Adrenal gland (tissue), 9 donors: ENCODE measurements at regions not wholly inside any gene's neighbourhood (a gene's known extent, or its start where the extent isn't known, plus 50 kb on each side); places are given as distances from the start of the nearest gene placed in this dataset.

Experiments used
- DNase-seq, 7 donors: peaks; one replicate each; pipeline ENCODE4 v3.0.0-alpha.2; 2019 to 2020
- H3K27ac ChIP-seq, 5 donors: fragments of 200-600 bp; sonication (generic) in 4 of 5; 1 replicate in 3 of 5; 2 replicates in 2 of 5; pipeline versions ENCODE4 v1.5.1 to v1.8.0; 2016 to 2020; ENCODE audit warnings: mild to moderate bottlenecking in 1 of 5
- H3K27me3 ChIP-seq: fragments of 200-600 bp; 2 replicates; pipeline ENCODE4 v1.8.0; 2021
- H3K36me3 ChIP-seq, 2 donors: fragments of 200-600 bp; replicated peaks in 1 of 2; 1 replicate in 1 of 2; 2 replicates in 1 of 2; pipeline versions ENCODE4 v1.5.1 to v1.8.0; 2018 to 2022
- H3K4me1 ChIP-seq, 2 donors: fragments of 200-600 bp; replicated peaks in 1 of 2; 1 replicate in 1 of 2; 2 replicates in 1 of 2; pipeline versions ENCODE4 v1.5.1 to v1.8.0; 2018 to 2021
- H3K4me3 ChIP-seq, 4 donors: fragments of 200-600 bp; sonication (generic) in 3 of 4; one replicate each; pipeline ENCODE4 v1.5.1; 2016 to 2018
- H3K9me3 ChIP-seq, 3 donors: fragments of 200-600 bp; sonication (generic) in 1 of 3; replicated peaks in 1 of 3; 1 replicate in 2 of 3; 2 replicates in 1 of 3; pipeline versions ENCODE4 v1.5.1 to v1.8.0; 2016 to 2021
- POLR2A ChIP-seq, 2 donors: fragments of 450-650 bp; IDR thresholded peaks; one replicate each; pipeline ENCODE4 v1.6.1; 2017; ENCODE audit warnings: antibody characterized with exemption in 2 of 2, mild to moderate bottlenecking in 2 of 2, moderate library complexity in 1 of 2
- WGBS, 4 donors: extraction: QIAGEN DNeasy Blood & Tissue Kit in 2 of 4; methylation state at CpG; one replicate each; pipeline versions ENCODE4 v1.1.5 to v1.1.7; 2013 to 2017; 5-methylcytosine and 5-hydroxymethylcytosine counted together
- intact Hi-C, 2 donors: fragments of 100-400 bp; cut with DNase I; formaldehyde crosslinking; loops; one replicate each; pipeline versions ENCODE4 v1.14.1 to v1.15.0; 2022 to 2023
- TF ChIP-seq, protein P1 (sequence below), 6 experiments: fragments of 450-650 bp in 4 of 6; fragments of 200-600 bp in 2 of 6; sonication (generic) in 1 of 6; IDR thresholded peaks; 1 replicate in 5 of 6; 2 replicates in 1 of 6; pipeline versions ENCODE4 v1.5.1 to v1.8.0; 2016 to 2021; ENCODE audit warnings: antibody characterized with exemption in 6 of 6, mild to moderate bottlenecking in 2 of 6, moderate library complexity in 1 of 6
- donor health status: healthy with polysubstance abuse.
- donor health status: Bipolar disorder and iron deficiency.
- donor health status: DM: yes; HTN: yes; CAD: no.
- donor health status: DM: no; HTN: no; CAD: no.
- donor health status: DM: no; HTN: no; CAD: no.

DNA sequence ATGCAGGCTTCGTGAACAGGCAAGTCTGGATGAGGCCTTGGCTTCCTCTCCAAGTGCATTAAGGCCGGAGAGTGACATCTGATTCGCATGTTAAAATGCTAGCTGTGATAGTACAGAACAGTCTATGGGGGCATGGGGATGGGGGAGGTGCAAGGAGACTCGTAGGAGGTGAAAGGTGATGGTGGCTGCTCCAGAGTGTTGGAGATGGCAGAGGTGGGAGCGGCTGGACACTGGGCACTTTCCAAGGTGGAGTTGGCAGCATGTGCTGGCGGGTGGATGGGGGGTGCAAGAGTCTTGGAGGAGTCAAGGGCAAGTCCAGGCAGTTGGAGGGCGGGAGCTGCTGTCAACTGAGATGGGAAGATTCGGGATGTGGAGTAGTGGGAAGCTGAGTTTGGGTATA lies 350.9 kb upstream of the TNRC6C start:
- intact Hi-C loops = no loop called here
- 81 to 88% (median 82%) methylated on average over 8 of the region's 8 CpGs for WGBS, 4 donors
- DNase-seq = peak in 1 of 7 donors; percentile 30
- Histone ChIP-seq H3K27ac (no peak overlapping the region), H3K36me3 (no peaks in the 10 kb centered on the region), H3K4me3 (no peak overlapping the region), H3K27me3 (no peaks in the 10 kb centered on the region), H3K4me1 (peaks cover 0 to 10% of the 10 kb centered on the region in 2 donors), H3K9me3 (no peaks in the 10 kb centered on the region)
- TF ChIP-seq POLR2A (IDR thresholded peaks at IDR 0.05) = no peak
- TF ChIP-seq, protein P1, sequence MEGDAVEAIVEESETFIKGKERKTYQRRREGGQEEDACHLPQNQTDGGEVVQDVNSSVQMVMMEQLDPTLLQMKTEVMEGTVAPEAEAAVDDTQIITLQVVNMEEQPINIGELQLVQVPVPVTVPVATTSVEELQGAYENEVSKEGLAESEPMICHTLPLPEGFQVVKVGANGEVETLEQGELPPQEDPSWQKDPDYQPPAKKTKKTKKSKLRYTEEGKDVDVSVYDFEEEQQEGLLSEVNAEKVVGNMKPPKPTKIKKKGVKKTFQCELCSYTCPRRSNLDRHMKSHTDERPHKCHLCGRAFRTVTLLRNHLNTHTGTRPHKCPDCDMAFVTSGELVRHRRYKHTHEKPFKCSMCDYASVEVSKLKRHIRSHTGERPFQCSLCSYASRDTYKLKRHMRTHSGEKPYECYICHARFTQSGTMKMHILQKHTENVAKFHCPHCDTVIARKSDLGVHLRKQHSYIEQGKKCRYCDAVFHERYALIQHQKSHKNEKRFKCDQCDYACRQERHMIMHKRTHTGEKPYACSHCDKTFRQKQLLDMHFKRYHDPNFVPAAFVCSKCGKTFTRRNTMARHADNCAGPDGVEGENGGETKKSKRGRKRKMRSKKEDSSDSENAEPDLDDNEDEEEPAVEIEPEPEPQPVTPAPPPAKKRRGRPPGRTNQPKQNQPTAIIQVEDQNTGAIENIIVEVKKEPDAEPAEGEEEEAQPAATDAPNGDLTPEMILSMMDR (IDR thresholded peaks at IDR 0.05) = no peak

DNA sequence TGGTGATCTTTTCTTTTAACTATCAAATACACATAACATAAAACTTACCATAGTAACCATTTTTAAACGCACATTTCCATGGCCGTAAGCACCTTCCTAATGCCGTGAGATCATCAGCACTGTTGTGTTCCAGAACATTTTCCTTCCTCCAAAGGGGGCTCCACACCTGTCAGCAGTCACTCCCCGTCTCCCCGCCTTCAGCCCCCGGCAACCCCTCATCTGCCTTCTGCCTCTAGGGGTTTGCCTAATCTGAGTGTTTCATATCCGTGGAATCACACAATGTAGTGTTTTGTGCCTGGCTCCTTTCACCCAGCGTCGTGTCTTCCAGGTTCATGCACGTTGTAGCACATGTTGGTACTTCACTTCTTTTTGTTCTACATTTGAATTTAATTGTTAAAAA lies 350.1 kb upstream of the TNRC6C start:
- Histone ChIP-seq H3K9me3 (no peaks in the 10 kb centered on the region), H3K4me3 (no peak overlapping the region), H3K27ac (no peak overlapping the region), H3K36me3 (no peaks in the 10 kb centered on the region), H3K4me1 (peaks cover 0 to 10% of the 10 kb centered on the region in 2 donors), H3K27me3 (no peaks in the 10 kb centered on the region)
- 83 to 93% (median 87%) methylated on average over 10 of the region's 10 CpGs for WGBS, 4 donors
- intact Hi-C loops = no loop called here
- DNase-seq = peak in 1 of 7 donors; percentile 13
- no peak for TF ChIP-seq POLR2A (IDR thresholded peaks at IDR 0.05)
- TF ChIP-seq, protein P1 (IDR thresholded peaks at IDR 0.05) = no peak

DNA sequence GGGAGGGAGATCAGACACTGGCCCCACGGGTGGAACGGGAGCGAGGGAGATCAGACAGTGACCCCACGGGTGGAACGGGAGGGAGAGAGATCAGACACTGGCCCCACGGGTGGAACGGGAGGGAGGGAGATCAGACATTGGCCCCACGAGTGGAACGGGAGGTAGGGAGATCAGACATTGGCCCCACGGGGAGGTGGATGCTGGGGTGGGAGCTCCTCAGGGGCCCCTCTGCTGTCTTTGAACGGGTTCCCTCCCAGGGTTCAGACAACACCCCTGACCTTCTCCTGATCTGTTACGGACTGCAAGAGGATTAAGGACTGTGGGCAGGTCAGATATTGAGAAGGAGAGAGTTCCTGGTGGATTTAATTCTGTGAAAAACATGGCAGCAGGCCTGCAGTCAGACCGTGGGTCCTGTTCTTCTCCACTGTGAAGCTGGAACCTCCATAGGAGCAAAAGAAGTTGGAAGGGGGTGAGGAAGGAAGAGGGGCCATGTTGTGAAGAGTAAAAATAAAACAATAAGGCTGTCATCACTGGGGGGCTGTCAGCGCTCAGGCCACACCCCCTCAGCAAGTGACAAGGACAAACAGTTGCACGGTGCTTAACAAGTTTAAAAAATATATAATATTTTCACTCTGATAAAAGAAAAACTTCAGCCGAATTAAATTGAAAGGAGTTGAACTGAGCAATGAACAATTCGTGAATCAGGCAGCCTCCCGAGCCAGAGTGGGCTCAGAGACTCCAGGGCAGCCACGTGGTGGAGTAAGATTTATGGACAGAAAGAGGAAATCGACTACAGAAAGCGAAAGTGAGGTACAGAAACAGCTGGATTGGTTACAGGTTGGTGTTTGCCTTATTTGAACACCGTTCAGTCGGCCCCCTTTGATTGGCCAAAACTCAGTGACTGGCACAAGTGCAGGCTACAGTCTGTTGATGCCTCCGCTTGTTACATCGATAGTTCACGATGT lies 348.7 kb upstream of the TNRC6C start:
- H3K36me3 ChIP-seq = no peaks in the 10 kb centered on the region
- no peak for TF ChIP-seq POLR2A (IDR thresholded peaks at IDR 0.05)
- TF ChIP-seq, protein P1 (IDR thresholded peaks at IDR 0.05) = no peak
- H3K4me3 ChIP-seq = no peak overlapping the region
- DNase-seq = peak in 5 of 7 donors; percentile 14 to 59 (median 30)
- H3K9me3 ChIP-seq = no peaks in the 10 kb centered on the region
- intact Hi-C loops = no loop called here
- peaks cover 0 to 10% of the 10 kb centered on the region in 2 donors for H3K4me1 ChIP-seq
- H3K27me3 ChIP-seq = no peaks in the 10 kb centered on the region
- 58 to 62% (median 60%) methylated on average over 26 of the region's 26 CpGs for WGBS, 4 donors
- peak overlapping the region in 2 of 5 donors; percentile 34 to 63 for H3K27ac ChIP-seq

DNA sequence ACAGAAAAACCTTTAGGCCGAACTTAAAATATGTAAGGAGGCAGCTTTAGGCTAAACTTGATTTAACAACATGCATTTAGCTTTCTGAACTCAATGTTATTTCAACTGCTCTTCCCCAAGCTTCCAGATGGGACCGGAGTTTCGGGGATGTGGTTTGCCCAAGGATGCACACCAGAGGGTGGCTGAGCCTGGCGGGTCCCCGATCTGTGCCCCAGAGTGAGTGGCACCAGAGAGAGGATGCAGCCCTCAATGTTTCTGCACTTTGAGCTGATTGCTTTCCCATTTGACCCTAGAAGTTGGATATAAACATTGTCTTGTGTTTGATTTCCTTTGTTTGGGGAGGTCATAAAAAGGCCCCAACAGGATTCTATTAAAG lies 348.0 kb upstream of the TNRC6C start:
- Histone ChIP-seq H3K27me3 (no peaks in the 10 kb centered on the region), H3K27ac (peak overlapping the region in 2 of 5 donors; percentile 34 to 63), H3K36me3 (no peaks in the 10 kb centered on the region), H3K9me3 (no peaks in the 10 kb centered on the region), H3K4me1 (peaks cover under 1 to 13% of the 10 kb centered on the region in 2 donors), H3K4me3 (no peak overlapping the region)
- TF ChIP-seq, protein P1 (IDR thresholded peaks at IDR 0.05) = no peak
- no peak for TF ChIP-seq POLR2A (IDR thresholded peaks at IDR 0.05)
- intact Hi-C loops = no loop called here
- 61 to 74% (median 64%) methylated on average over 5 of the region's 5 CpGs for WGBS, 4 donors
- no peak for DNase-seq
